ENCODE measurements at regions not wholly inside any gene's neighbourhood (a gene's known extent, or its start where the extent isn't known, plus 50 kb on each side); places are given as distances from the start of the nearest gene placed in this dataset.
"Not testable (repeated sequence)": the region's sequence is repeated elsewhere in the genome, so short reads cannot be mapped to it uniquely, and the experiment has no call there.

GRCh38 chr19:34094960-34095359 is 77.3 kb upstream of the LSM14A start:
- Histone ChIP-seq H3K27ac (no peak overlapping the region), H3K36me3 (no peaks in the 10 kb centered on the region), H3K27me3 (no peaks in the 10 kb centered on the region)

GRCh38 chr19:34095411-34095810 is 76.9 kb upstream of the LSM14A start:
- H3K36me3 ChIP-seq, H3K4me1 ChIP-seq, H3K9me3 ChIP-seq, H3K9ac ChIP-seq, H3K27ac ChIP-seq, H3K4me3 ChIP-seq, H3K4me2 ChIP-seq, H4K20me1 ChIP-seq, H3K27me3 ChIP-seq: not testable (repeated sequence)

More at GRCh38 chr19:34094960-34095359, 77.3 kb upstream of the LSM14A start:
- H3K4me1 ChIP-seq, result no peaks in the 10 kb centered on the region
- no peak overlapping the region for H3K4me3 ChIP-seq
- no peaks in the 10 kb centered on the region for H3K9me3 ChIP-seq
- no peak for TF ChIP-seq Cebpa-rat (IDR thresholded peaks at IDR 0.05)
- H3K4me2 ChIP-seq, result no peak overlapping the region
- H4K20me1 ChIP-seq, result no peaks in the 10 kb centered on the region
- H3K9ac ChIP-seq, result no peak overlapping the region

GRCh38 chr19:34096020-34096915 is 76.0 kb upstream of the LSM14A start:
- Histone ChIP-seq H3K4me2 (no peak overlapping the region), H3K9me3 (no peaks in the 10 kb centered on the region), H3K27ac (no peak overlapping the region), H3K4me1 (peaks cover 2% of the 10 kb centered on the region), H3K4me3 (no peak overlapping the region), H3K36me3 (no peaks in the 10 kb centered on the region), H3K9ac (no peak overlapping the region), H3K27me3 (no peaks in the 10 kb centered on the region), H4K20me1 (no peaks in the 10 kb centered on the region)
- no peak for TF ChIP-seq Cebpa-rat (IDR thresholded peaks at IDR 0.05)

GRCh38 chr19:34104096-34104495 is 68.2 kb upstream of the LSM14A start:
- TF ChIP-seq Cebpa-rat (IDR thresholded peaks at IDR 0.05), result no peak
- Histone ChIP-seq H3K9ac (no peak overlapping the region), H3K4me2 (no peak overlapping the region), H3K4me3 (no peak overlapping the region), H3K4me1 (peaks cover 26% of the 10 kb centered on the region), H3K27ac (no peak overlapping the region), H3K9me3 (no peaks in the 10 kb centered on the region), H4K20me1 (no peaks in the 10 kb centered on the region), H3K27me3 (no peaks in the 10 kb centered on the region), H3K36me3 (no peaks in the 10 kb centered on the region)

- H4K20me1 ChIP-seq, result no peaks in the 10 kb centered on the region
- peaks cover 30% of the 10 kb centered on the region for H3K4me1 ChIP-seq
- H3K4me2 ChIP-seq, result no peak overlapping the region
- no peak overlapping the region for H3K9ac ChIP-seq
- TF ChIP-seq Cebpa-rat (IDR thresholded peaks at IDR 0.05), result no peak
- H3K9me3 ChIP-seq, result no peaks in the 10 kb centered on the region
- no peak overlapping the region for H3K27ac ChIP-seq
- no peak overlapping the region for H3K4me3 ChIP-seq
- no peaks in the 10 kb centered on the region for H3K36me3 ChIP-seq
- no peaks in the 10 kb centered on the region for H3K27me3 ChIP-seq
Observed at GRCh38 chr19:34104557-34104956, 67.7 kb upstream of the LSM14A start.

GRCh38 chr19:34109596-34109995 is 62.7 kb upstream of the LSM14A start:
- Histone ChIP-seq H3K9ac (no peak overlapping the region), H4K20me1 (no peaks in the 10 kb centered on the region), H3K9me3 (no peaks in the 10 kb centered on the region), H3K36me3 (no peaks in the 10 kb centered on the region), H3K27ac (no peak overlapping the region), H3K4me1 (peaks cover 20% of the 10 kb centered on the region), H3K4me2 (no peak overlapping the region), H3K27me3 (no peaks in the 10 kb centered on the region), H3K4me3 (no peak overlapping the region)
- no peak for TF ChIP-seq Cebpa-rat (IDR thresholded peaks at IDR 0.05)

GRCh38 chr19:34118879-34119748 is 53.2 kb upstream of the LSM14A start:
- Histone ChIP-seq H3K36me3 (no peaks in the 10 kb centered on the region), H3K9me3 (no peaks in the 10 kb centered on the region), H3K4me2 (0 out of 2 replicates have a peak overlapping the region, but pooled peaks have one; percentile 8), H3K27me3 (no peaks in the 10 kb centered on the region), H3K27ac (no peak overlapping the region), H3K4me1 (peaks cover 16% of the 10 kb centered on the region), H3K4me3 (no peak overlapping the region), H3K9ac (no peak overlapping the region), H4K20me1 (no peaks in the 10 kb centered on the region)
- TF ChIP-seq Cebpa-rat (IDR thresholded peaks at IDR 0.05), result no peak

GRCh38 chr19:34120141-34120540 is 52.2 kb upstream of the LSM14A start:
- no peaks in the 10 kb centered on the region for H3K36me3 ChIP-seq
- H3K4me1 ChIP-seq, result peaks cover 16% of the 10 kb centered on the region
- H3K4me3 ChIP-seq, result no peak overlapping the region
- H3K27ac ChIP-seq, result no peak overlapping the region
- no peaks in the 10 kb centered on the region for H3K27me3 ChIP-seq
- no peak for TF ChIP-seq Cebpa-rat (IDR thresholded peaks at IDR 0.05)
- no peak overlapping the region for H3K4me2 ChIP-seq
- H3K9ac ChIP-seq, result no peak overlapping the region
- no peaks in the 10 kb centered on the region for H4K20me1 ChIP-seq
- no peaks in the 10 kb centered on the region for H3K9me3 ChIP-seq

- H3K36me3 ChIP-seq, result no peaks in the 10 kb centered on the region
- no peak overlapping the region for H3K9ac ChIP-seq
- no peak overlapping the region for H3K27ac ChIP-seq
- no peak for TF ChIP-seq Cebpa-rat (IDR thresholded peaks at IDR 0.05)
- no peaks in the 10 kb centered on the region for H3K9me3 ChIP-seq
- no peaks in the 10 kb centered on the region for H4K20me1 ChIP-seq
- no peak overlapping the region for H3K4me3 ChIP-seq
- no peak overlapping the region for H3K4me2 ChIP-seq
- H3K27me3 ChIP-seq, result no peaks in the 10 kb centered on the region
- H3K4me1 ChIP-seq, result peaks cover 16% of the 10 kb centered on the region
Observed at GRCh38 chr19:34120846-34121639, 51.3 kb upstream of the LSM14A start.

Measured in BLaER1 (cell line).